ENCODE measurements at regions not wholly inside any gene's neighbourhood (a gene's known extent, or its start where the extent isn't known, plus 50 kb on each side); places are given as distances from the start of the nearest gene placed in this dataset.

- no peak for TF ChIP-seq CREB1 (CRISPR knock-in tag; IDR thresholded peaks at IDR 0.05; ENCODE audit: low read depth)
- no peak for TF ChIP-seq STAT1 (IDR thresholded peaks at IDR 0.05; ENCODE audit: unreplicated experiment)
- no peak for TF ChIP-seq EZH2phosphoT487 (IDR thresholded peaks at IDR 0.05; ENCODE audit: unreplicated experiment)
- no peak for TF ChIP-seq POLR2AphosphoS5 (IDR thresholded peaks at IDR 0.05; ENCODE audit: low read depth)
- no peak for TF ChIP-seq NANOG (IDR thresholded peaks at IDR 0.05; ENCODE audit: borderline replicate concordance)
- H3K27ac ChIP-seq (ENCODE audit: low read depth), result no peak overlapping the region
- ATAC-seq (no peak), DNase-seq (ENCODE audit: low spot score) (no peak)
- H3K4me1 ChIP-seq (ENCODE audit: insufficient read depth), result no peaks in the 10 kb centered on the region
- no peak overlapping the region for H3K4me2 ChIP-seq
- Mint-ChIP-seq H3K4me3 (no peak overlapping the region), H3K27ac (no peak overlapping the region), H3K36me3 (ENCODE audit: low read depth) (no peaks in the 10 kb centered on the region), H3K27me3 (ENCODE audit: insufficient read depth, low read depth, poor library complexity) (no peaks in the 10 kb centered on the region), H3K9me3 (peaks cover 6% of the 10 kb centered on the region; the same call in 1 of the 3 replicates), H3K4me1 (no peaks in the 10 kb centered on the region)
- no peaks in the 10 kb centered on the region for H3K79me2 ChIP-seq (replicated peaks; ENCODE audit: insufficient read depth)
- H3K27me3 ChIP-seq (ENCODE audit: insufficient read depth), result no peaks in the 10 kb centered on the region
- H2AFZ ChIP-seq, result no peak overlapping the region
- peaks cover 14% of the 10 kb centered on the region; the same call in 1 of the 2 replicates for H3K9me2 ChIP-seq (ENCODE audit: insufficient read depth)
- H3F3A ChIP-seq (replicated peaks; ENCODE audit: low read depth), result no peaks in the 10 kb centered on the region
- no peak overlapping the region for H3K4me3 ChIP-seq
- no peaks in the 10 kb centered on the region for H4K20me1 ChIP-seq (replicated peaks; ENCODE audit: insufficient read depth)
- H3K36me3 ChIP-seq (ENCODE audit: insufficient read depth), result no peaks in the 10 kb centered on the region
Measured at GRCh38 chr4:17206829-17207801, 304.8 kb downstream of the QDPR start.

GRCh38 chr4:17204908-17205307 is 306.5 kb upstream of the LDB2 start:
- no peaks in the 10 kb centered on the region for H3K4me1 ChIP-seq (ENCODE audit: insufficient read depth)
- no peaks in the 10 kb centered on the region for H3K79me2 ChIP-seq (replicated peaks; ENCODE audit: insufficient read depth)
- Mint-ChIP-seq H3K9me3 (peaks cover 4% of the 10 kb centered on the region; the same call in 2 of the 3 replicates), H3K27ac (no peak overlapping the region), H3K27me3 (ENCODE audit: insufficient read depth, low read depth, poor library complexity) (no peaks in the 10 kb centered on the region), H3K4me1 (no peaks in the 10 kb centered on the region), H3K36me3 (ENCODE audit: low read depth) (no peaks in the 10 kb centered on the region), H3K4me3 (no peak overlapping the region)
- H3K4me3 ChIP-seq, result no peak overlapping the region
- H3K27ac ChIP-seq (ENCODE audit: low read depth), result no peak overlapping the region
- DNase-seq (ENCODE audit: low spot score), result no peak
- no peaks in the 10 kb centered on the region for H3K27me3 ChIP-seq (ENCODE audit: insufficient read depth)
- no peak overlapping the region for H3K4me2 ChIP-seq
- H3K9me2 ChIP-seq (ENCODE audit: insufficient read depth), result peaks cover 6% of the 10 kb centered on the region; the same call in 1 of the 2 replicates
- no peak overlapping the region for H2AFZ ChIP-seq
- TF ChIP-seq ETS1 (IDR thresholded peaks at IDR 0.05) (no peak), CREB1 (CRISPR knock-in tag; IDR thresholded peaks at IDR 0.05; ENCODE audit: low read depth) (no peak), EZH2phosphoT487 (IDR thresholded peaks at IDR 0.05; ENCODE audit: unreplicated experiment) (no peak), ZNF331 (CRISPR knock-in tag; IDR thresholded peaks at IDR 0.05; ENCODE audit: low read depth) (no peak), EZH2 (IDR thresholded peaks at IDR 0.05; ENCODE audit: low read depth, unreplicated experiment) (no peak), ZNF114 (CRISPR knock-in tag; IDR thresholded peaks at IDR 0.05) (no peak)
- ATAC-seq, result no peak
- H3K36me3 ChIP-seq (ENCODE audit: insufficient read depth), result no peaks in the 10 kb centered on the region
- H4K20me1 ChIP-seq (replicated peaks; ENCODE audit: insufficient read depth), result no peaks in the 10 kb centered on the region
- H3F3A ChIP-seq (replicated peaks; ENCODE audit: low read depth), result no peaks in the 10 kb centered on the region

Measured in GM23338 (cell line).